ENCODE measurements at regions not wholly inside any gene's neighbourhood (a gene's known extent, or its start where the extent isn't known, plus 50 kb on each side); places are given as distances from the start of the nearest gene placed in this dataset.

- 86 to 94% methylated on average over 5 of the region's 5 CpGs for WGBS, 2 donors
Measured at GRCh38 chr12:94771741-94772140, 121.4 kb upstream of the TMCC3 start.

GRCh38 chr12:94771199-94771598, 120.8 kb upstream of the TMCC3 start:
- DNase-seq (no peak), ATAC-seq (ENCODE audit: insufficient read depth, low FRiP score) (no peak)
- TF ChIP-seq CTCF (IDR thresholded peaks at IDR 0.05; ENCODE audit: control extremely low read depth, extremely low read depth), result no peak
- H3K4me1 ChIP-seq (ENCODE audit: control insufficient read depth in 5 of 5, insufficient read depth in 5 of 5, low read length in 5 of 5), result peaks cover 0 to 30% (median 3%) of the 10 kb centered on the region in 5 donors
- H3K9ac ChIP-seq (ENCODE audit: insufficient read depth in 1 of 2, low read length in 2 of 2), result no peak overlapping the region
- H3K36me3 ChIP-seq (ENCODE audit: control insufficient read depth in 4 of 4, insufficient read depth in 4 of 4, low read length in 4 of 4), result no peaks in the 10 kb centered on the region
- no peaks in the 10 kb centered on the region for H3K27me3 ChIP-seq (ENCODE audit: control insufficient read depth in 3 of 3, insufficient read depth in 3 of 3, low read length in 2 of 3)
- no peak overlapping the region for H3K4me3 ChIP-seq
- WGBS, 2 donors, result 85 to 91% methylated on average over 4 of the region's 4 CpGs
- H3K9me3 ChIP-seq (ENCODE audit: control insufficient read depth in 4 of 4, insufficient read depth in 3 of 4, low read length in 3 of 4), result peaks cover 0 to 2% (median 0%) of the 10 kb centered on the region in 4 donors
- no peak overlapping the region for H3K27ac ChIP-seq (ENCODE audit: low read depth in 1 of 2, low read length in 1 of 2)

More at GRCh38 chr12:94771741-94772140, 121.4 kb upstream of the TMCC3 start:
- ATAC-seq (ENCODE audit: insufficient read depth, low FRiP score) (no peak), DNase-seq (no peak)
- Histone ChIP-seq H3K9ac (ENCODE audit: insufficient read depth in 1 of 2, low read length in 2 of 2) (no peak overlapping the region), H3K4me1 (ENCODE audit: control insufficient read depth in 5 of 5, insufficient read depth in 5 of 5, low read length in 5 of 5) (peaks cover 0 to 30% (median 3%) of the 10 kb centered on the region in 5 donors), H3K27ac (ENCODE audit: low read depth in 1 of 2, low read length in 1 of 2) (no peak overlapping the region), H3K27me3 (ENCODE audit: control insufficient read depth in 3 of 3, insufficient read depth in 3 of 3, low read length in 2 of 3) (no peaks in the 10 kb centered on the region), H3K4me3 (no peak overlapping the region), H3K36me3 (ENCODE audit: control insufficient read depth in 4 of 4, insufficient read depth in 4 of 4, low read length in 4 of 4) (no peaks in the 10 kb centered on the region), H3K9me3 (ENCODE audit: control insufficient read depth in 4 of 4, insufficient read depth in 3 of 4, low read length in 3 of 4) (peaks cover 0 to 2% (median 0%) of the 10 kb centered on the region in 4 donors)
- no peak for TF ChIP-seq CTCF (IDR thresholded peaks at IDR 0.05; ENCODE audit: control extremely low read depth, extremely low read depth)

- Histone ChIP-seq H3K27me3 (ENCODE audit: control insufficient read depth in 3 of 3, insufficient read depth in 3 of 3, low read length in 2 of 3) (no peaks in the 10 kb centered on the region), H3K27ac (ENCODE audit: low read depth in 1 of 2, low read length in 1 of 2) (no peak overlapping the region), H3K4me3 (no peak overlapping the region), H3K4me1 (ENCODE audit: control insufficient read depth in 5 of 5, insufficient read depth in 5 of 5, low read length in 5 of 5) (peaks cover 0 to 30% (median 3%) of the 10 kb centered on the region in 5 donors), H3K9me3 (ENCODE audit: control insufficient read depth in 4 of 4, insufficient read depth in 3 of 4, low read length in 3 of 4) (peaks cover 0 to 2% (median 0%) of the 10 kb centered on the region in 4 donors), H3K9ac (ENCODE audit: insufficient read depth in 1 of 2, low read length in 2 of 2) (peak overlapping the region in 1 of 2 donors; percentile 52), H3K36me3 (ENCODE audit: control insufficient read depth in 4 of 4, insufficient read depth in 4 of 4, low read length in 4 of 4) (no peaks in the 10 kb centered on the region)
- 72 to 86% methylated on average over 6 of the region's 6 CpGs for WGBS, 2 donors
- peak in 1 of 3 donors; percentile 54 for DNase-seq
- TF ChIP-seq CTCF (IDR thresholded peaks at IDR 0.05; ENCODE audit: control extremely low read depth, extremely low read depth), result no peak
- ATAC-seq (ENCODE audit: insufficient read depth, low FRiP score), result no peak
Measured at GRCh38 chr12:94770791-94771190, 120.4 kb upstream of the TMCC3 start.

Data from lung (tissue), 11 donors.